ENCODE measurements at regions not wholly inside any gene's neighbourhood (a gene's known extent, or its start where the extent isn't known, plus 50 kb on each side); places are given as distances from the start of the nearest gene placed in this dataset.

DNA sequence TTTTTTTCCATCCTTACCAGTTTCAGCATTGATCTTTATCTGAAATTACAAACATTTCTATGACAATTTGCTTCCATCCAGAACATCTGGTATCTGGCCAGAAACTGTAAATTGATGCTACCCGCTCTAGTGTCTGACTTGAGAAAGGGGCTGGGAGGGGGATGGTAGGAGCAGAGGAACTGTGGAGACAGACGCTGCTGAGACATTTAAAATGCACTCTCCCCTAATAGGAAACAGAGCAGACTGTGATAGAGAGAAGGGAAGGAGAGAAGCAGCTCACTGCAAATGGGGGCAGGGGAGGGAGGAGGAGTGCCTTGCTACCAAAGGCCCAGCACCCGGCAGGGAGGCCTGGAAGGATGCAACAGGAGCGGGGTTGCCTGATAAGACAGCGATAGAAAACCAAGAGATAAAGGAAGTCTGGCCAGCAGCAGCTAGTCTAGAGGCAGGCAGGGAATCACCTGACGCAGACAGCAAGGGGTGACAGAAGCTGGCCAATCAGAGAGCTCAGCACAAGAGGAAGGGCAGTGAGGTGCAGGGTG lies 195.5 kb upstream of the NFIA start:
- WGBS, 2 experiments (ENCODE audit: extremely low coverage in 1 of 2, insufficient coverage in 1 of 2, insufficient read length in 1 of 2, insufficient replicate concordance in 2 of 2, low coverage in 1 of 2, low lambda C conversion rate in 2 of 2, missing lambda C conversion rate in 1 of 2) = 19% methylated on average over 6 of the region's 6 CpGs; no CpG with 5 or more reads in 1 of the 2 experiments
- peak overlapping the region; percentile 78 for H2AFZ ChIP-seq (ENCODE audit: low read length)
- TF ChIP-seq CREB1 (IDR thresholded peaks at IDR 0.05) (0 out of 2 replicates have a peak, but pooled peaks have one; percentile 17), TCF12 (IDR thresholded peaks at IDR 0.05; ENCODE audit: low read depth, low read length) (no peak), ASH2L (IDR thresholded peaks at IDR 0.05; ENCODE audit: low read length) (peak; percentile 95), SUZ12 (IDR thresholded peaks at IDR 0.05; ENCODE audit: low read length) (no peak), RFX5 (IDR thresholded peaks at IDR 0.05; ENCODE audit: borderline replicate concordance, low read depth, low read length) (no peak), NANOG (IDR thresholded peaks at IDR 0.05; ENCODE audit: insufficient read depth, low read depth, low read length, poor library complexity, severe bottlenecking) (no peak), GABPA (IDR thresholded peaks at IDR 0.05; ENCODE audit: borderline replicate concordance, insufficient read depth, low read length) (no peak), POLR2A (IDR thresholded peaks at IDR 0.05; ENCODE audit: control extremely low read depth in 1 of 2, low read depth in 2 of 2, low read length in 2 of 2) (no peak), HDAC2 (IDR thresholded peaks at IDR 0.05; ENCODE audit: borderline replicate concordance in 1 of 2, low read depth in 2 of 2, low read length in 2 of 2) (no peak), TBP (IDR thresholded peaks at IDR 0.05; ENCODE audit: low read depth, low read length) (peak; percentile 31; the same call in 1 of the 2 replicates), BACH1 (IDR thresholded peaks at IDR 0.05; ENCODE audit: low read length) (no peak), ZNF274 (IDR thresholded peaks at IDR 0.05; ENCODE audit: borderline replicate concordance, extremely low read depth, low read length) (no peak), CTBP2 (IDR thresholded peaks at IDR 0.05; ENCODE audit: borderline replicate concordance, insufficient read depth, insufficient read length, low read length) (no peak)
- TF ChIP-seq, protein P1, sequence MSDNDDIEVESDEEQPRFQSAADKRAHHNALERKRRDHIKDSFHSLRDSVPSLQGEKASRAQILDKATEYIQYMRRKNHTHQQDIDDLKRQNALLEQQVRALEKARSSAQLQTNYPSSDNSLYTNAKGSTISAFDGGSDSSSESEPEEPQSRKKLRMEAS (IDR thresholded peaks at IDR 0.05) = 0 out of 2 replicates have a peak, but pooled peaks have one; percentile 24

More for the DNA sequence above, 195.5 kb upstream of the NFIA start:
- no peaks in the 10 kb centered on the region for H3K23me2 ChIP-seq (ENCODE audit: low read depth, low read length)
- CTCF ChIA-PET (ENCODE audit: partially characterized antibody) = interaction anchor here (1.1 to 1.5 kb wide), 5 partner anchors 11 to 156 kb away, joined by 3 to 4 read pairs (median 4); no protein-coding TSS in a partner anchor
- no peak overlapping the region; the same call in 1 of the 2 replicates for H2BK15ac ChIP-seq (ENCODE audit: low read length)
- H3K27ac ChIP-seq (ENCODE audit: low read depth, low read length) = no peak overlapping the region
- no peak overlapping the region for H3K23ac ChIP-seq (ENCODE audit: insufficient read length)
- H2BK20ac ChIP-seq (ENCODE audit: low read length) = no peak overlapping the region
- H2BK12ac ChIP-seq (ENCODE audit: low read depth, low read length) = no peak overlapping the region
- FAIRE-seq = peak; percentile 62
- H3K4me1 ChIP-seq (replicated peaks in 1 of 4; ENCODE audit: control insufficient read depth in 3 of 4, insufficient read depth in 4 of 4, low read length in 3 of 4) = peaks cover 0 to 9% (median 3%) of the 10 kb centered on the region in 4 experiments; a peak in 6 of 7 replicates
- peak overlapping the region; percentile 25 for H3K18ac ChIP-seq (ENCODE audit: extremely low read depth, low read length)
- H4K91ac ChIP-seq (replicated peaks; ENCODE audit: insufficient read length, low read length) = no peak overlapping the region
- H3K36me3 ChIP-seq (ENCODE audit: control insufficient read depth in 2 of 4, insufficient read depth in 4 of 4, low read length in 3 of 4) = no peaks in the 10 kb centered on the region
- POLR2A ChIA-PET (ENCODE audit: partially characterized antibody) = interaction anchor here (0.7 to 1.1 kb wide), 3 partner anchors 19 to 190 kb away, joined by 3 to 4 read pairs (median 3); no protein-coding TSS in a partner anchor
- no peak overlapping the region for H3K4ac ChIP-seq (replicated peaks; ENCODE audit: insufficient read length, low read depth, low read length)
- no peak overlapping the region for H4K8ac ChIP-seq (ENCODE audit: extremely low read depth, insufficient read depth, low read length)
- DNase-seq (ENCODE audit: low read depth in 1 of 2, low spot score in 2 of 2) = peak; percentile 15 to 68
- no peak overlapping the region for H3K9ac ChIP-seq (replicated peaks in 1 of 4; ENCODE audit: extremely low read depth in 1 of 4, low read depth in 3 of 4, low read length in 3 of 4)
- no peak overlapping the region for H2AK5ac ChIP-seq (ENCODE audit: low read depth, low read length)
- H4K20me1 ChIP-seq (replicated peaks in 1 of 2; ENCODE audit: control insufficient read depth in 1 of 2, insufficient read depth in 2 of 2, low read length in 2 of 2) = no peaks in the 10 kb centered on the region
- peak overlapping the region; percentile 59 to 61 for H3K4me2 ChIP-seq (ENCODE audit: insufficient read depth in 1 of 2, low read depth in 2 of 2, low read length in 2 of 2)
- H4K5ac ChIP-seq (ENCODE audit: insufficient read length, low read depth, low read length) = no peak overlapping the region
- H3K79me1 ChIP-seq (ENCODE audit: low read depth, low read length) = no peaks in the 10 kb centered on the region
- H3K27me3 ChIP-seq (replicated peaks in 1 of 4; ENCODE audit: control insufficient read depth in 3 of 4, extremely low read depth in 1 of 4, insufficient read depth in 3 of 4, low read length in 3 of 4) = no peaks in the 10 kb centered on the region
- H2BK120ac ChIP-seq (replicated peaks; ENCODE audit: low read depth, low read length) = peak overlapping the region; percentile 48
- no peak overlapping the region for H3K56ac ChIP-seq (replicated peaks; ENCODE audit: insufficient read length, low read depth, low read length)
- peak overlapping the region in 2 of 4 experiments; percentile 4 to 39; a peak in 3 of 8 replicates for H3K4me3 ChIP-seq (ENCODE audit: extremely low read depth in 1 of 4, insufficient read depth in 2 of 4, low read depth in 3 of 4, low read length in 4 of 4)
- no peaks in the 10 kb centered on the region for H3K9me3 ChIP-seq (ENCODE audit: insufficient read depth in 2 of 2, low read depth in 1 of 2, low read length in 1 of 2)
- H2BK5ac ChIP-seq (ENCODE audit: low read depth, low read length) = no peak overlapping the region
- H3K14ac ChIP-seq (ENCODE audit: insufficient read length) = no peak overlapping the region
- H3K79me2 ChIP-seq (ENCODE audit: control insufficient read depth in 1 of 2, insufficient read depth in 2 of 2, low read length in 2 of 2) = no peaks in the 10 kb centered on the region
